Muscle of back (tissue), 3 donors: ENCODE measurements at regions not wholly inside any gene's neighbourhood (a gene's known extent, or its start where the extent isn't known, plus 50 kb on each side); places are given as distances from the start of the nearest gene placed in this dataset.
A peak's percentile ranks its signal among the peaks of the same experiment; 100 is the strongest.
"Not testable (repeated sequence)": the region's sequence is repeated elsewhere in the genome, so short reads cannot be mapped to it uniquely, and the experiment has no call there.

Source experiments
- DNase-seq, 3 donors: peaks; one replicate each; pipeline versions ENCODE4 v3.0.0 to v3.0.0-alpha.2; 2013

- no peak for DNase-seq
Observed at GRCh38 chr2:3036432-3037125, 341.0 kb downstream of the EIPR1 start.

- DNase-seq = no peak
Observed at GRCh38 chr2:3035385-3036050, 342.1 kb downstream of the EIPR1 start.

- no peak for DNase-seq
Observed at GRCh38 chr2:3034856-3035255, 342.8 kb downstream of the EIPR1 start.

- DNase-seq = no peak
Observed at GRCh38 chr2:3034396-3034795, 343.2 kb downstream of the EIPR1 start.

GRCh38 chr2:3033315-3033714 is 344.3 kb downstream of the EIPR1 start:
- DNase-seq = no peak

GRCh38 chr2:3030791-3031190 is 346.8 kb downstream of the EIPR1 start:
- DNase-seq = not testable (repeated sequence)

- DNase-seq = no peak
Observed at GRCh38 chr2:3025984-3026383, 351.6 kb downstream of the EIPR1 start.

GRCh38 chr2:3025261-3025660 is 352.4 kb downstream of the EIPR1 start:
- DNase-seq = no peak

GRCh38 chr2:3024401-3024935 is 353.1 kb downstream of the EIPR1 start:
- no peak for DNase-seq

- no peak for DNase-seq
Observed at GRCh38 chr2:3023531-3023930, 354.1 kb downstream of the EIPR1 start.

GRCh38 chr2:3022841-3023372 is 354.7 kb downstream of the EIPR1 start:
- no peak for DNase-seq

- no peak for DNase-seq
Observed at GRCh38 chr2:3021720-3022119, 355.9 kb downstream of the EIPR1 start.

- DNase-seq = no peak
Observed at GRCh38 chr2:3010001-3010400, 367.6 kb downstream of the EIPR1 start.

- DNase-seq = no peak
Observed at GRCh38 chr2:3009483-3009882, 368.1 kb downstream of the EIPR1 start.

GRCh38 chr2:3009005-3009404 is 368.6 kb downstream of the EIPR1 start:
- DNase-seq = peak in 2 of 3 donors; percentile 4 to 14

- DNase-seq = no peak
Observed at GRCh38 chr2:3008561-3008960, 369.1 kb downstream of the EIPR1 start.

- DNase-seq = no peak
Observed at GRCh38 chr2:3007135-3007534, 370.5 kb downstream of the EIPR1 start.

GRCh38 chr2:3005859-3006501 is 371.6 kb downstream of the EIPR1 start:
- no peak for DNase-seq

GRCh38 chr2:3001615-3002560 is 375.7 kb downstream of the EIPR1 start:
- DNase-seq = peak; percentile 5 to 50 (median 5)

GRCh38 chr2:3000968-3001367 is 376.6 kb downstream of the EIPR1 start:
- no peak for DNase-seq

GRCh38 chr2:3000125-3000524 is 377.5 kb downstream of the EIPR1 start:
- DNase-seq = no peak
